ENCODE measurements at regions not wholly inside any gene's neighbourhood (a gene's known extent, or its start where the extent isn't known, plus 50 kb on each side); places are given as distances from the start of the nearest gene placed in this dataset.

DNA sequence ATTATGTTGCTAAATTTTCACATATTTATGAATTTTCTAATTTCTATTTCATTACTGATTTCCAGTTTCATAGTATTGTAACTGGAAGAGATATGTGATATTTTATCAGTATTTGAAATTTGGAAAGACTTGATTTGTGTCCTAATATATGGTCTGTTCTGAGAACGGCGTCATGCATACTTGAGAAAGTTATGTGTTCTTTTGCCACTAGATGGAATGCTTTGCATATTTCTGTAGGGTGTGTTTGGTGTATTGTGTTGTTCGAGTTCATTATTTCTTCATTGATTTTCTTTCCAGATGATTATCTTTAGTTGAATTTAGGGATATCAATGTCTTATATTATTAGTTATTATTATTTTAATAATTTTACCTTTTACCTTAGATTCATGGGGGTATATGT is 110.6 kb upstream of the ITM2A start:
- TF ChIP-seq, protein P1, sequence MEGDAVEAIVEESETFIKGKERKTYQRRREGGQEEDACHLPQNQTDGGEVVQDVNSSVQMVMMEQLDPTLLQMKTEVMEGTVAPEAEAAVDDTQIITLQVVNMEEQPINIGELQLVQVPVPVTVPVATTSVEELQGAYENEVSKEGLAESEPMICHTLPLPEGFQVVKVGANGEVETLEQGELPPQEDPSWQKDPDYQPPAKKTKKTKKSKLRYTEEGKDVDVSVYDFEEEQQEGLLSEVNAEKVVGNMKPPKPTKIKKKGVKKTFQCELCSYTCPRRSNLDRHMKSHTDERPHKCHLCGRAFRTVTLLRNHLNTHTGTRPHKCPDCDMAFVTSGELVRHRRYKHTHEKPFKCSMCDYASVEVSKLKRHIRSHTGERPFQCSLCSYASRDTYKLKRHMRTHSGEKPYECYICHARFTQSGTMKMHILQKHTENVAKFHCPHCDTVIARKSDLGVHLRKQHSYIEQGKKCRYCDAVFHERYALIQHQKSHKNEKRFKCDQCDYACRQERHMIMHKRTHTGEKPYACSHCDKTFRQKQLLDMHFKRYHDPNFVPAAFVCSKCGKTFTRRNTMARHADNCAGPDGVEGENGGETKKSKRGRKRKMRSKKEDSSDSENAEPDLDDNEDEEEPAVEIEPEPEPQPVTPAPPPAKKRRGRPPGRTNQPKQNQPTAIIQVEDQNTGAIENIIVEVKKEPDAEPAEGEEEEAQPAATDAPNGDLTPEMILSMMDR (IDR thresholded peaks at IDR 0.05), result no peak
- no peak for TF ChIP-seq POLR2AphosphoS5 (IDR thresholded peaks at IDR 0.05)

Data from breast epithelium (tissue), 3 donors.